GM12892 (cell line): ENCODE measurements at regions not wholly inside any gene's neighbourhood (a gene's known extent, or its start where the extent isn't known, plus 50 kb on each side); places are given as distances from the start of the nearest gene placed in this dataset.

ENCODE experiments used
- POLR2A ChIP-seq: IDR thresholded peaks from 2 replicates; pipeline ENCODE4 v1.6.1; 2011; ENCODE audit warnings: low read depth, low read length, control low read depth
- POLR2AphosphoS5 ChIP-seq: IDR thresholded peaks from 2 replicates; pipeline ENCODE4 v1.6.1; 2011; ENCODE audit warnings: low read depth, low read length, control low read depth
- TAF1 ChIP-seq: IDR thresholded peaks from 2 replicates; pipeline ENCODE4 v1.6.1; 2011; ENCODE audit warnings: low read depth, mild to moderate bottlenecking, control low read depth, low read length, borderline replicate concordance

GRCh38 chr12:46920499-46920898 is 94.7 kb upstream of the SLC38A4 start:
- TF ChIP-seq POLR2A (no peak), TAF1 (no peak), POLR2AphosphoS5 (no peak)
